HG02623 (cell line): ENCODE measurements at regions not wholly inside any gene's neighbourhood (a gene's known extent, or its start where the extent isn't known, plus 50 kb on each side); places are given as distances from the start of the nearest gene placed in this dataset.
A peak's percentile ranks its signal among the peaks of the same experiment; 100 is the strongest.
"Not testable (repeated sequence)": the region's sequence is repeated elsewhere in the genome, so short reads cannot be mapped to it uniquely, and the experiment has no call there.

ENCODE experiments used
- ATAC-seq: cut with Tn5 transposase; IDR thresholded peaks from one replicate; pipeline ENCODE4 v1.9.1; 2021; ENCODE audit warnings: moderate library complexity; ENCODE audit not compliant: unreplicated experiment

DNA sequence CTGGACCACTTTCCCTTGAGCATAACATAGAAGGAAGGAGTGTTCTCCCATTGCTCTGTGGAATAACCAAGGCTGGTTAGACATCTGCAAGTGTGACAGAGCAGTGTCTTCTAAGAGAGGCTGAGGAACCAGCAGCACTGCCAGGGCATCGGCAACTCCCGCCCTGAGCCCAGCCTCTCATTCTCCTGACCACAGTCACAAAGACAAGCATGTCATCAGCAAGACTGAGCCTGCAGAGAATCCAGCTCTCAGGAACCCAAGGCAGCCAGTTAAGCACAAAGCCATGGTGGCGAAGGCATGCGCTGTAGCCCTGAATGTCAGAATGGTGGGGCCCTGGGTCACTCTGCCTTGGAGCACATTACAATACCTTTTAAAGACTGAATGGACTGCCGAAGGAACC lies 253.9 kb downstream of the AGTPBP1 start:
- no peak for ATAC-seq

DNA sequence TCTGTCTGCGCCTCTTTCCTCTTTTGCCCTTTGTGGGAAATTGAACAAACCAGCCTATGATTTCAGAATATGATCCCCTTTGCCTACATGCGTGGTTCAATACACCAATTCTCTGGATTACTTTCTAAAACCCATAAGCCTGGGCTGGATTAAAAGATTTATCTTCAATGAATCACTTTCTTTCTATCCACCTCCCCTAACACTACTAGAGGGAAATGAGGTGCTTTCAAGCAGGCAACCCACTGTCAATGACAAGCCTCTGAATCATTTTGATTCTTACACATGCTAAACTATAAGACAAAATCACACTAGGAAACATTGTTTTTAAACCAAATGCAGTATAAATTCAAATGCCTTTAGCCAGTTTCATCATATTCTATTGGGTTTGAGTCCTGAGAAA lies 257.5 kb downstream of the AGTPBP1 start:
- ATAC-seq = no peak

DNA sequence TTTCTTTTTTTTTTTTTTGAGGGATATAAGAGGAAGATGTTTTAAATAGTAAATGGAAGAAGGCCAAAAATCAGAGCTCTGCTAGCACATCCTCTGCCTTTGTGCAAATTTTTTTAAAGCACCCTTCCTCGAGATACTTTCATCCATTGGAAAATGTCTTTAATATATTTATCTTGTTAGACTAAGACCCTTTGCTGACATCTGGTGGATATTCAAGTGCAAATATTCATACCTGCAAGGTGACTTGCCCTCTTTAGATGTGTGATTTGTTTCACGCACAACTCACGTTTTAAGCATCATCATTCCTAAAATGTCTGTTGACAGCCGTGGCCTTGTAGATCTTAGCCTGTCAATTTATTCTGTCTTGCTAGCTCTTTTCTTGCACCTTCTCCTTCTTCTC lies 258.5 kb downstream of the AGTPBP1 start:
- ATAC-seq = no peak

DNA sequence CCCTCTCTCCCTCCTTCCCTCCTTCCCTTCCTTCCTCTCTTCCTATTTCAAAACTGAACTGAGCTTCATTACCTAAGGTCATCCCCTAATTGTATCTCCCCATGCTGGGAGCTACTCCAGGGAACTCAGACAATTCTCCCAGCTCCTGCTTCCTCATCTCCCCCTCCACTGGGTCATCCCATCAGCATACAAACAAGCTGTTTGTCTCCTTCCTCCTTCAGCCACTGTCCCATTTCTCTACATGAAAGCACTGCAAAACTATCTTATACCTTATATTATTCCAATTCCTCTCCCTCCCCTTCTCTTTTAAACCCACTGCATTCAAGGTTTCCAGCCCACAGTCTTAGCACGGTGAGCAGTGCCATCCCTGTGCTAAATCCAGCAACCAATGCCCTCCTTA lies 262.4 kb downstream of the AGTPBP1 start:
- ATAC-seq = no peak

GRCh38 chr9:85478847-85479246 lies 262.9 kb downstream of the AGTPBP1 start:
- ATAC-seq = no peak

- ATAC-seq = not testable (repeated sequence)
Observed at GRCh38 chr9:85474896-85475295, 266.9 kb downstream of the AGTPBP1 start.

DNA sequence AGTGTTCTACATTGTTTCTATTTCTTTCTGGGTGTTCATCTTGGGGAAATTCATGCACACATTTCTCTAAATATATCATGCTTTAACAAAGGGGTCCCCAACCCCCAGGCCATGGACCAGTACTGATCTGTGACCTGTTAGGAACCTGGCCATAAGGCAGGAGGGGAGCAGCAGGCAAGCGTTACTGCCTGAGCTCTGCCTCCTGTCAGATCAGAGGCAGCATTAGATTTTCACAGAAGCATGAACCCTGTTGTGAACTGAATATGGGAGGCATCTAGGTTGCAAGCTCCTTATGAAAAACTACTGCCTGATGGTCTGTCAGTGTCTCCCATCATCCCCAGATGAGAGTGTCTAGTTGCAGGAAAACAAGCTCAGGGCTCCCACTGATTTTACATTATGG lies 270.0 kb downstream of the AGTPBP1 start:
- ATAC-seq = no peak

GRCh38 chr9:85469041-85469440 lies 272.7 kb downstream of the AGTPBP1 start:
- ATAC-seq = no peak

DNA sequence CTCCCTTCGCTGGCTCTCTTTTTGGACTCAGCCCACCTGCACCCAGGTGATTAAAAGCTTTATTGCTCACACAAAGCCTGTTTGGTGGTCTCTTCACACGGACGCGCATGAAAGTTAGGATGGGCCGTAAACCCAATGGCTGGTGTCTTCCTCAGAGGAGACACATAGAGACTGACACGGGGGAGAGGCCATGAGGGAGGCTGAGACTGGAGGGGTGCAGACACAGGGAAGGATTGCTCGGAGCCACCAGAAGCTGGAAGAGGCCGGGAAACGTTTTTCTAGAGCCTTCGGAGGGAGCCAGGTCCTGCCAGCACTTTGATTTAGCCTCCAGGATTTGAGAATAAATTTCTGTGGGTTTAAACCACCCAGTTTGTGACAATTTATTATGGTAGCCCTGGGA lies 274.9 kb downstream of the AGTPBP1 start:
- ATAC-seq = no peak

GRCh38 chr9:85458114-85458864 lies 283.5 kb downstream of the AGTPBP1 start:
- ATAC-seq = not testable (repeated sequence)

DNA sequence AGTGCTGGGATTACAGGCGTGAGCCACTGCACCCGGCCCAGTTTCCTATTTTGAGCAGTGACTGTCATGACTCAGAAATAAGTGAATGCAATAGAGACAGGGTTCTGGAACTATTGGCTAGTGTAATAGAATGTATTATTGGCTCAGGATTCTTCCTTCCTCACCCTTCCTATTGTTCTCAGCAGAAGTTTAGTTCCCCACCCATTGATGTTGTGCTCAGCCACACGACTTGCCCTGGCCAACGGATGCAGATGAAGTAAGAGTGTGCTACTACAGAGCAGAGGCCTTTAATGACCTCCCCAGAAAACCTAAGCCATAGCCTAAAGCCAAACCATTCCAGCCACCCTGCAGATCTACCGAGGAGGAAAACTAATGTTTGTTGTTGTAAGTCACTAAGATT lies 287.9 kb downstream of the AGTPBP1 start:
- no peak for ATAC-seq

DNA sequence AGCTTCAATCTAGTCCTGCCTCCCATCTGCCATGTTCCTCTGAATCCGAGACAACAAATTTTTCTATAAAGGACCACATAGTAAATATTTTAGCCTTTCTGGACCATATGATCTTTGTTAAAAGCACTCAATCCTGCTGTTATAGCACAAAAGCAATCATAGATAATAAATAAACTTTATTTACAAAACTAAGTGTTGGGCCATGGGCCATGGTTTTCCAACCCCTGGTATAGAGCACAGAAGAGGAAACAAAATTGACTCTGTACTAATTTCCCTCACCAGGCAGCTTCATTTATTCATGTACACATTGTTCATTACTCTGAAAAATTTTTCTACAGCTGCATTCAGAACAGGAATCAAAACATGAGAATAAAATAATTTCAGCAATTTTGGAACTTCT lies 288.9 kb downstream of the AGTPBP1 start:
- ATAC-seq = no peak

DNA sequence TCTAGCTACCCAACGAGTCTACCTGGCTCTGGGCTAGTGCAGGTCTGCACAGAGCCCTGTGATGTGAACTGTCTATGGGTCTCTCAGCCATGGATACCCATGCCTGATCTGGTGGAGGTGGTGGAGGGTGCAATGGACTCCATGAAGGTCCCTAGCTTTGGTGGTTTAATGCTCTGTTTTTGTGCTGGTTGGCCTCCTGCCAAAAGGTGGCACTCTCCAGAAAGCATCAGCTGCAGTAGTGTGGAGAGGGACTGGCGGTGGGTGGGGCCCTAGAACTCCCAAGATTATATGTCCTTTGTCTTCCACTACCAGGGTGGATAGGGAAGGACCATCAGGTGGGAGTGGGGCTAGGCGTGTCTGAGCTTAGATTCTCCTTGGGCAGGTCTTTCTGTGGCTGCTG lies 290.1 kb downstream of the AGTPBP1 start:
- ATAC-seq = no peak

DNA sequence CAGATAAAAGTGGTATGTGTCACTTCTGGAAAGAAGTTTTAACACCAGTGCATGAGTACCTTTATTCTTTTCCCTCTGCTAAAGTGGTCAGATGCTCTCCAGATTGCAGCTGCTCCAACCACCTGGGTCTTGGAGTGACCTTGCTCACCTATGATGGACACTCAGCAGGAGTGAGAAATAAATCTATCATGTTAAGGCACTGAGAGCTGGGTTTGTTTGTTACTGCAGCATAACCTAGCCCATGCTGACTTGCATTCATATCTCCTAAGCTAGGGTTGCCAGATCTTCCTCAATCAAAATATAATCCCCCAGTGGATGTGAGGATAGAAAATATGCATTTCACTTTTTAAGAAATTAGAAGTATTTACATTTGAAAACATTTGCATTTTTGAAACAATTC lies 295.9 kb downstream of the AGTPBP1 start:
- ATAC-seq = no peak

DNA sequence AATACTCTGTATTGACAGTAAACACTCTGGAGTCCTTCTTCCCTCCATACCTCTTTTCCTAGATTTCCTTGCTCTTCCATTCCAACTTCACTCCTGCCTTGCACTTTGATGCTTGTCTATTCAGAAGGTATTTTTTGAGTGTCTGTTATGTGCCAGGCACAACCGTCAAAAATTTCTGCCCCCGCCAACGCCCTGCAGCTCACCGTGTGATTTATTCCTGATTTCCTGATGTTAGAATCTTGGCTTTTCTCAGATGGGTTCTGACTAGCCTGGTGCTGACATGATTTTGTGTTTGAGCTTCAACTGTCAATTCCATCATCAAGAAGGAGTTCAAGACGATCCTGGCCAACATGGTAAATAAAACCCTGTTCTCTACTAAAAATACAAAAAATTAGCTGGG lies 297.5 kb downstream of the AGTPBP1 start:
- ATAC-seq = no peak

DNA sequence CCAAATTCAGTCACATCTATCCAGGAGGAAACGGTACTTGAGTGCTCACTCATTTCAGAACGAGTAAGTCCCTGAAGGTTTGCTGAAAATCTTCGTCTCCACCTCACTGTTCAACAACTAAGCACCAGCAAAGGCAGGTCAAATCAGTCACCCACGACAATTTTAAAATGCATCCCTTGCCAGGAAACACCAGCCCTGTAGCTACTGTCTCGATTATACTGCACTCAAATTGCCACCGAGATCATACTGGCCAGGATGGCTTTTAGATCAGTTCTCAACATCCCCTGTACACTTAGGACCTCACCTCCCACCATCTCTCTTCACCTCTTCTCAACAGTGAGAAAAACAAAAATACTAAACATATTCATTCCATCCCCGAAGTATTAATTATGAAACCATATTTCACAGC lies 298.6 kb downstream of the AGTPBP1 start:
- peak; percentile 63 for ATAC-seq

DNA sequence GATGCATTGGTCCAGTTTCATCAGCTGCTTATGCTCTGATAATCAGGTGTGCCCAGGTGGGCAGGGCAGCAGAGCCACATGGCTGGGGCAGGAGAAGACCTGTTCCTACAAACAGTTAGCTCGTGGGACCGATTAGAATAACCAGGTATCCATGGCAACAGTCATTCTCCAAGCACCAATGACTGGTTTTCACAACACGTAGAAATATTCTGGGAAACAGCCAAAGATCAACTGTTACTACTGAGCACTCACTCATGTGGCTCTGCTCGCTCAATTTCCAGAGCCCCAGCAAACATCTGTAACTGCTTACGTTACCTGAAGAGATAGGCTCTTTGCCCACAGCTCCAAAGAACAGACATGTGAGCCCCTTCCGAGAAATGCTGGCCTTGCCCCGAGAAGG lies 302.0 kb downstream of the AGTPBP1 start:
- ATAC-seq = no peak

GRCh38 chr9:85433956-85434355 lies 307.8 kb downstream of the AGTPBP1 start:
- ATAC-seq = not testable (repeated sequence)

GRCh38 chr9:85433551-85433950 lies 308.2 kb downstream of the AGTPBP1 start:
- not testable (repeated sequence) for ATAC-seq

DNA sequence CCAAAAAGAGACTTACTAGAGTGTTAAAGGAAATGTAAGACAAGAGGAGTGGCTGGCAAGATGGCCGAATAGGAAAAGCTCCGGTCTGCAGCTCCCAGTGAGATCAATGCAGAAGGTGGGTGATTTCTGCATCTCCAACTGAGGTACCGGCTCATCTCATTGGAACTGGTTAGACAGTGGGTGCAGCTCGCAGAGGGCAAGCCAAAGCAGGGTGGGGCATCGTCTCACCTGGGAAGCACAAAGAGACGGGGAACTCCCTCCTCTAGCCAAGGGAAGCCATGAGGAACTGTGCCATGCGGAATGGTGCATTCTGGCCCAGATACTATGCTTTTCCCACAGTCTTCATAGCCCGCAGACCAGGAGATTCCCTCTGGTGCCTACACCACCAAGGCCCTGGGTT lies 308.7 kb downstream of the AGTPBP1 start:
- no peak for ATAC-seq

GRCh38 chr9:85432599-85432998 lies 309.2 kb downstream of the AGTPBP1 start:
- no peak for ATAC-seq

DNA sequence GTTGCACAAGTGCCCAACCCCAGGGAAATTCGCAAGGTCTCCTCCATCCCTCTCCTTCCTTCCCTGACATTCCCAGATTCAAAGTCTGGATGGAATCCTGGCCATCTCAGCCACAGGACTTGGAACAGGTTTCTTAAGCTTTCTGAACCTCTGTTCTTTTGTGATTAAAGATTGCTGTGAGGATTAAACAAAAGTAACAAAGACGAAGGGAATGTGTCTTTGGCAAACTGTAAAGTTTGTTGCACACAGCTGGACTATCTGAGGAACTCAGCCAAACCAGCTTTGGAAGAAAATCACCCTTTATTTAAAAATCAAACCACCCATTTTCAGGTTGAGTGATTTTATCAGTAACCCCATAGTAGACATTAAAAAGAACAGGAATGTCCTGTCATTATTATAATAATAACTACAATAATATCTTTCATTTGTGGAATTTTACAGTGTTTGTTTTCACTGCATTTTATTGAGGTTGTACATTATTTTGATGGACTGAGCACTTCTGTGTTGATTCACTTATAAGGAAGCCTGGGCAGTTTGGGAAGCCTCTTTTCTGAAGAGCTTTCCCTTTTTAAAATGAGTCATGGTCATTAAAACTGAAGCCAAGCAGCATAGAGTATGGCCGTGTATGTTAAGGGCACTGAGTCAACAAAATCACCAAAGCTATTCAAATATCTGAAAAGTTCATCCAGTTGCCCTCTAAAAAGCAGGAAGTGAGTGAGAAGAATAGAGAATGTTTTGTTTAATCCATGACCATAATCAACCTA lies 310.2 kb downstream of the AGTPBP1 start:
- no peak for ATAC-seq
